ENCODE measurements at regions not wholly inside any gene's neighbourhood (a gene's known extent, or its start where the extent isn't known, plus 50 kb on each side); places are given as distances from the start of the nearest gene placed in this dataset.
A peak's percentile ranks its signal among the peaks of the same experiment; 100 is the strongest.

- Histone ChIP-seq H3K27me3 (replicated peaks; ENCODE audit: control insufficient read depth, insufficient read depth, low read length) (no peaks in the 10 kb centered on the region), H3K36me3 (ENCODE audit: control insufficient read depth, insufficient read depth, low read length) (no peaks in the 10 kb centered on the region), H3K4me3 (replicated peaks; ENCODE audit: low read depth, low read length) (no peak overlapping the region)
- DNase-seq (ENCODE audit: extremely low read depth, insufficient read length), result no peak
- TF ChIP-seq CTCF (IDR thresholded peaks at IDR 0.05; ENCODE audit: insufficient read depth, low read length, poor library complexity, severe bottlenecking), result no peak
Measured at GRCh38 chr4:179595671-179596410, 2153.6 kb upstream of the AGA start.

- H3K4me3 ChIP-seq (replicated peaks; ENCODE audit: low read depth, low read length), result no peak overlapping the region
- no peak for TF ChIP-seq CTCF (IDR thresholded peaks at IDR 0.05; ENCODE audit: insufficient read depth, low read length, poor library complexity, severe bottlenecking)
- no peak for DNase-seq (ENCODE audit: extremely low read depth, insufficient read length)
- no peaks in the 10 kb centered on the region for H3K36me3 ChIP-seq (ENCODE audit: control insufficient read depth, insufficient read depth, low read length)
- no peaks in the 10 kb centered on the region for H3K27me3 ChIP-seq (replicated peaks; ENCODE audit: control insufficient read depth, insufficient read depth, low read length)
Measured at GRCh38 chr4:179596621-179597020, 2154.4 kb upstream of the AGA start.

- TF ChIP-seq CTCF (IDR thresholded peaks at IDR 0.05; ENCODE audit: insufficient read depth, low read length, poor library complexity, severe bottlenecking), result no peak
- Histone ChIP-seq H3K4me3 (replicated peaks; ENCODE audit: low read depth, low read length) (no peak overlapping the region), H3K36me3 (ENCODE audit: control insufficient read depth, insufficient read depth, low read length) (no peaks in the 10 kb centered on the region), H3K27me3 (replicated peaks; ENCODE audit: control insufficient read depth, insufficient read depth, low read length) (no peaks in the 10 kb centered on the region)
- no peak for DNase-seq (ENCODE audit: extremely low read depth, insufficient read length)
Measured at GRCh38 chr4:179597301-179597700, 2155.1 kb upstream of the AGA start.

- DNase-seq (ENCODE audit: extremely low read depth, insufficient read length), result no peak
- Histone ChIP-seq H3K4me3 (replicated peaks; ENCODE audit: low read depth, low read length) (no peak overlapping the region), H3K27me3 (replicated peaks; ENCODE audit: control insufficient read depth, insufficient read depth, low read length) (no peaks in the 10 kb centered on the region), H3K36me3 (ENCODE audit: control insufficient read depth, insufficient read depth, low read length) (no peaks in the 10 kb centered on the region)
- no peak for TF ChIP-seq CTCF (IDR thresholded peaks at IDR 0.05; ENCODE audit: insufficient read depth, low read length, poor library complexity, severe bottlenecking)
Measured at GRCh38 chr4:179601671-179602070, 2159.4 kb upstream of the AGA start.

GRCh38 chr4:179605196-179605595, 2163.0 kb upstream of the AGA start:
- Histone ChIP-seq H3K4me3 (replicated peaks; ENCODE audit: low read depth, low read length) (no peak overlapping the region), H3K27me3 (replicated peaks; ENCODE audit: control insufficient read depth, insufficient read depth, low read length) (no peaks in the 10 kb centered on the region), H3K36me3 (ENCODE audit: control insufficient read depth, insufficient read depth, low read length) (no peaks in the 10 kb centered on the region)
- DNase-seq (ENCODE audit: extremely low read depth, insufficient read length), result no peak
- TF ChIP-seq CTCF (IDR thresholded peaks at IDR 0.05; ENCODE audit: insufficient read depth, low read length, poor library complexity, severe bottlenecking), result no peak

- no peak for TF ChIP-seq CTCF (IDR thresholded peaks at IDR 0.05; ENCODE audit: insufficient read depth, low read length, poor library complexity, severe bottlenecking)
- no peaks in the 10 kb centered on the region for H3K27me3 ChIP-seq (replicated peaks; ENCODE audit: control insufficient read depth, insufficient read depth, low read length)
- H3K36me3 ChIP-seq (ENCODE audit: control insufficient read depth, insufficient read depth, low read length), result no peaks in the 10 kb centered on the region
- no peak overlapping the region for H3K4me3 ChIP-seq (replicated peaks; ENCODE audit: low read depth, low read length)
- DNase-seq (ENCODE audit: extremely low read depth, insufficient read length), result peak; percentile 2
Measured at GRCh38 chr4:179607003-179607402, 2164.8 kb upstream of the AGA start.
